GM12873 (cell line): ENCODE measurements at regions not wholly inside any gene's neighbourhood (a gene's known extent, or its start where the extent isn't known, plus 50 kb on each side); places are given as distances from the start of the nearest gene placed in this dataset.

ENCODE experiments used
- TF ChIP-seq, protein P1 (sequence below): IDR thresholded peaks from 2 replicates; pipeline ENCODE4 v1.5.1; 2012; ENCODE audit warnings: low read depth, mild to moderate bottlenecking, moderate library complexity, low read length, control low read depth; ENCODE audit not compliant: insufficient read depth; ENCODE audit errors: missing control alignments

DNA sequence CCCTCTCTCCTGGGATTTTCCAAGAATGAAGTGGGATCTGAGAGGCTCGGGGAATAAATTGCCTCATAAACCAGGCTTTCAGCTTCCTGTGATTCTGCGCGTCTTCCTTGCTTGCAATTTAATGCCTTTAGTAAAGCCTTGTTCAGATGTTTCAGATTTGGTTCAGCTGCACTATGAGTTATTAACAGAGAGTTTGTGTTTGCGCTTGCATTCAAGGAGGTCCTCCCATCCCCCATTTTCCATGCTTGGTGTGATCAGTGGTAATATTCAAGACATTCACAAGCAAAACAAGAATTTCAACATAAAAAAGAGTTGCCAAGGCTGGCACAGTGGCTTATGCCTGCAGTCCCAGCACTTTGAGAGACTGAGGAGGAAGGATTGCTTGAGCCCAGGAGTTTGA, 1068.9 kb downstream of the TYW1 start:
- TF ChIP-seq, protein P1, sequence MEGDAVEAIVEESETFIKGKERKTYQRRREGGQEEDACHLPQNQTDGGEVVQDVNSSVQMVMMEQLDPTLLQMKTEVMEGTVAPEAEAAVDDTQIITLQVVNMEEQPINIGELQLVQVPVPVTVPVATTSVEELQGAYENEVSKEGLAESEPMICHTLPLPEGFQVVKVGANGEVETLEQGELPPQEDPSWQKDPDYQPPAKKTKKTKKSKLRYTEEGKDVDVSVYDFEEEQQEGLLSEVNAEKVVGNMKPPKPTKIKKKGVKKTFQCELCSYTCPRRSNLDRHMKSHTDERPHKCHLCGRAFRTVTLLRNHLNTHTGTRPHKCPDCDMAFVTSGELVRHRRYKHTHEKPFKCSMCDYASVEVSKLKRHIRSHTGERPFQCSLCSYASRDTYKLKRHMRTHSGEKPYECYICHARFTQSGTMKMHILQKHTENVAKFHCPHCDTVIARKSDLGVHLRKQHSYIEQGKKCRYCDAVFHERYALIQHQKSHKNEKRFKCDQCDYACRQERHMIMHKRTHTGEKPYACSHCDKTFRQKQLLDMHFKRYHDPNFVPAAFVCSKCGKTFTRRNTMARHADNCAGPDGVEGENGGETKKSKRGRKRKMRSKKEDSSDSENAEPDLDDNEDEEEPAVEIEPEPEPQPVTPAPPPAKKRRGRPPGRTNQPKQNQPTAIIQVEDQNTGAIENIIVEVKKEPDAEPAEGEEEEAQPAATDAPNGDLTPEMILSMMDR: no peak

GRCh38 chr7:68067845-68068244, 1071.2 kb downstream of the TYW1 start:
- TF ChIP-seq, protein P1: no peak

DNA sequence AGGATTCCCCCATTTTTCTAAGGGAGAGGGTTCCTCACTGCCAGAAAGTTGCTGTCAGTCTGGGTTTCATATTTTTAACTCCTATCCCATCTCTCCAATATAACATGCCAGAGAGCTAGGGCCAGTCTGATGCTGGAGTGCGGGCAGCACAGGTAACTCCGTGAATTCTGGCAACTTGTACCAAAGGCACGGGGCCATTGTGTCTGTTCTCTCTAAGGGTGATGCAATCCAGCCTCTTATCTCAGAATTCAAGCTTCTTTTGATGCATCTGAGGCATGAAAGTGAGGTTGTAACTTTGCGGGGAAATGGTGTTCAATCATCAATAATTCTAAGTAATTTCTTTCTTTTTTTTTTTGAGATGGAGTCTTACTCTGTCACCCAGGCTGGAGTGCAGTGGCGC, 1074.4 kb downstream of the TYW1 start:
- TF ChIP-seq, protein P1: no peak

GRCh38 chr7:68073701-68074100, 1077.1 kb downstream of the TYW1 start:
- TF ChIP-seq, protein P1: no peak

- TF ChIP-seq, protein P1: no peak
Measured at GRCh38 chr7:68074242-68074641, 1077.6 kb downstream of the TYW1 start.

- TF ChIP-seq, protein P1: no peak
Measured at GRCh38 chr7:68078157-68078710, 1081.6 kb downstream of the TYW1 start.

- TF ChIP-seq, protein P1: no peak
Measured at GRCh38 chr7:68087401-68087800, 1090.8 kb downstream of the TYW1 start.

GRCh38 chr7:68088879-68089278, 1092.2 kb downstream of the TYW1 start:
- TF ChIP-seq, protein P1: no peak
